Upper lobe of left lung (tissue), 4 donors: ENCODE measurements at regions not wholly inside any gene's neighbourhood (a gene's known extent, or its start where the extent isn't known, plus 50 kb on each side); places are given as distances from the start of the nearest gene placed in this dataset.

Source experiments
- POLR2A ChIP-seq, 4 donors: fragments of 450-650 bp; IDR thresholded peaks; one replicate each; pipeline ENCODE4 v1.5.1; 2016 to 2017; ENCODE audit warnings: antibody characterized with exemption in 4 of 4, mild to moderate bottlenecking in 2 of 4
- POLR2AphosphoS5 ChIP-seq, 2 donors: sonication (generic); formaldehyde crosslinking; IDR thresholded peaks; one replicate each; pipeline ENCODE4 v1.5.1; 2017; ENCODE audit warnings: antibody characterized with exemption in 2 of 2
- TF ChIP-seq, protein P1 (sequence below), 6 experiments: fragments of 450-650 bp in 4 of 6; fragments of 200-600 bp in 2 of 6; sonication (generic) in 2 of 6; IDR thresholded peaks; one replicate each; pipeline ENCODE4 v1.5.1; 2016 to 2019; ENCODE audit warnings: antibody characterized with exemption in 6 of 6

DNA sequence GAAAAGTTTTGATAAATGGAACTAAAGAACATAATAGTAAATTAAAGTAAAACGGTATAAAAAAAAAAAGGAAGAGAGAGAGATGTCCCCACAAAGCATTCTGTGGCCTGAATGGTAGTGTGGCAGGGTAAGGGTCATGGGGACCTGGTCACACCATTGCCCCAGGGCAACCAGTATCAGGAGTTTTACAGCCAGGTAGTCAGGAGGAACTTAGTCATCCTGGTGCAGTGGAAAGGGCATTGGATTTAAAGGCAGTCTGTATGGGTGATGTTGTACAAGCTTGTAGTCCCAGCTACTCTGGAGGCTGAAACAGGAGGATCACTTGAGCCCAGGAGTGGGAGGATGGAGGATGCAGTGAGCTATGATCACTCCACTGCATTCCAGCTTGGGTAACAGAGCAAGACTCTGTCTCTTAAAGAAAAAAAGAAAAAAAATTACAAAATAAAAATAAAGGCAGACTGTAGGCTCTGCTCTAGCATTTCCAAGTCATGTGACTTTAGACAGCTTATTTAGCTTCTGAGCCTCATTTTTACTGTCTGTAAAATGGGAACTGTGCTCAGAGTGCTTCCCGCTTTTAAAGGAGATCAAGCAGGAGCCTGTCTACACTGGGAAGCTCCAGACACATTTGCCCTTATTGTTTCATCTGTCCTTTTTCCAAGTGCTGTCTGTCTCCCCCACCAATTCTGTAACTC lies 112.8 kb upstream of the ARMC2 start:
- TF ChIP-seq, protein P1, sequence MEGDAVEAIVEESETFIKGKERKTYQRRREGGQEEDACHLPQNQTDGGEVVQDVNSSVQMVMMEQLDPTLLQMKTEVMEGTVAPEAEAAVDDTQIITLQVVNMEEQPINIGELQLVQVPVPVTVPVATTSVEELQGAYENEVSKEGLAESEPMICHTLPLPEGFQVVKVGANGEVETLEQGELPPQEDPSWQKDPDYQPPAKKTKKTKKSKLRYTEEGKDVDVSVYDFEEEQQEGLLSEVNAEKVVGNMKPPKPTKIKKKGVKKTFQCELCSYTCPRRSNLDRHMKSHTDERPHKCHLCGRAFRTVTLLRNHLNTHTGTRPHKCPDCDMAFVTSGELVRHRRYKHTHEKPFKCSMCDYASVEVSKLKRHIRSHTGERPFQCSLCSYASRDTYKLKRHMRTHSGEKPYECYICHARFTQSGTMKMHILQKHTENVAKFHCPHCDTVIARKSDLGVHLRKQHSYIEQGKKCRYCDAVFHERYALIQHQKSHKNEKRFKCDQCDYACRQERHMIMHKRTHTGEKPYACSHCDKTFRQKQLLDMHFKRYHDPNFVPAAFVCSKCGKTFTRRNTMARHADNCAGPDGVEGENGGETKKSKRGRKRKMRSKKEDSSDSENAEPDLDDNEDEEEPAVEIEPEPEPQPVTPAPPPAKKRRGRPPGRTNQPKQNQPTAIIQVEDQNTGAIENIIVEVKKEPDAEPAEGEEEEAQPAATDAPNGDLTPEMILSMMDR (IDR thresholded peaks at IDR 0.05): no peak
- no peak for TF ChIP-seq POLR2AphosphoS5 (IDR thresholded peaks at IDR 0.05)
- TF ChIP-seq POLR2A (IDR thresholded peaks at IDR 0.05): no peak
